GM13977 (cell line): ENCODE measurements at regions not wholly inside any gene's neighbourhood (a gene's known extent, or its start where the extent isn't known, plus 50 kb on each side); places are given as distances from the start of the nearest gene placed in this dataset.

ENCODE experiments used
- DNase-seq: peaks from one replicate; pipeline ENCODE4 v3.0.0; 2012; ENCODE audit warnings: low spot score
- in situ Hi-C: fragments of 300-500 bp; cut with MboI; formaldehyde crosslinking; loops from one replicate; pipeline ENCODE4 v1.12.0; 2022; ENCODE audit warnings: low sequenced_read_pairs, low pct_unique_long_range_greater_than_20kb, mixed read lengths, inconsistent platforms; ENCODE audit not compliant: unreplicated experiment
- TF ChIP-seq, protein P1 (sequence below): IDR thresholded peaks from 2 replicates; pipeline ENCODE4 v1.5.1; 2012; ENCODE audit warnings: mild to moderate bottlenecking, control low read depth; ENCODE audit not compliant: insufficient read depth; ENCODE audit errors: extremely low read depth, missing control alignments

DNA sequence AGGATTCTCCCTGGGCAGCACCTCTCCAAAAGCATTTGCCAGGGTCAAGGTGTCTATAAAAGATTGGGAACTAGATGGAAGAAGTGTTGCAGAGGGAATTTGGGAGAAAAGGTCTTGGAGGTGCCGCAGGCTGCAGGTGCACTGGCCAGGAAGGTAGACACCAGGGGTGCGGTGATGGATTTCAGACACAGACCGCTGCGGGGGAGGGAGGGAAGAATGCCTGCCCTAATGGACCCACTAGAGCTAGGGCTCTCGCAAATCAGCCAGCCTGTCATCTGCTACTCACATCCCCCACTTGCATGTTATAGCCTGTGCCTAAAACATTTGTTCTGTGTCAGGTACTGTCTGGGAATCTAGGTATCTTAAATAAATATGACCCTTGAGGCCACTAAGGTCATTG, 193.6 kb upstream of the SLC24A3 start:
- no peak for DNase-seq
- TF ChIP-seq, protein P1, sequence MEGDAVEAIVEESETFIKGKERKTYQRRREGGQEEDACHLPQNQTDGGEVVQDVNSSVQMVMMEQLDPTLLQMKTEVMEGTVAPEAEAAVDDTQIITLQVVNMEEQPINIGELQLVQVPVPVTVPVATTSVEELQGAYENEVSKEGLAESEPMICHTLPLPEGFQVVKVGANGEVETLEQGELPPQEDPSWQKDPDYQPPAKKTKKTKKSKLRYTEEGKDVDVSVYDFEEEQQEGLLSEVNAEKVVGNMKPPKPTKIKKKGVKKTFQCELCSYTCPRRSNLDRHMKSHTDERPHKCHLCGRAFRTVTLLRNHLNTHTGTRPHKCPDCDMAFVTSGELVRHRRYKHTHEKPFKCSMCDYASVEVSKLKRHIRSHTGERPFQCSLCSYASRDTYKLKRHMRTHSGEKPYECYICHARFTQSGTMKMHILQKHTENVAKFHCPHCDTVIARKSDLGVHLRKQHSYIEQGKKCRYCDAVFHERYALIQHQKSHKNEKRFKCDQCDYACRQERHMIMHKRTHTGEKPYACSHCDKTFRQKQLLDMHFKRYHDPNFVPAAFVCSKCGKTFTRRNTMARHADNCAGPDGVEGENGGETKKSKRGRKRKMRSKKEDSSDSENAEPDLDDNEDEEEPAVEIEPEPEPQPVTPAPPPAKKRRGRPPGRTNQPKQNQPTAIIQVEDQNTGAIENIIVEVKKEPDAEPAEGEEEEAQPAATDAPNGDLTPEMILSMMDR, result no peak
- in situ Hi-C loops, result no loop called here

DNA sequence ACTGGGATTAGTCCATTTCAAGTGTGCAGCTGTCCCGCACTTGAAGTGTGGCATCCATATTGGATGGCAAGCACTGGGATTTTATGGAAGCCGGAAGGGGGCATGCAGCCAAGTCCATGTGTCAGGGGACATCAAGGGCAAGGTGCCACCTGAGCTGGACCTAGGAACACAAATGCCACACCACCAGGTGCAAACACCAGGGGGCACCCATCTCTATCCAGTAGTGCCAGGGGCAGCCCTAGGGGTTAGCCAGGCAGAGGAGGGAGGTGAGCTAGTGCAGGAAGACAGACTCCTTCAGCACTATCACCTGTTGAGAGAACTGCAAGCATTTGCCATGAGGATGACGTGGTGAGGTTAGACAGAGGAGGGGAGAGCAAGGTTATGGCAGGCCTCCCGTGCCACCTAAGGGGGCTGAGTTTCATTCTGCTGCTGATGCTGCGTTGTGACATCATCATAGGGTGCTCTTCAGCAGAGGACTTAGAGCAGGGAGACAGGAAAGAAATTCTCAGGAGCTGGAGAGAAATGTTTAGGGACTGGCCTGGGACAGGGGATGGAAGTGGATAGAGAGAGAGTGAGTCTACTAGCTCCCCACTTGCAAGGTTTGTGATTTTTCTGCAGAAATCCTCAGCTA, 192.6 kb upstream of the SLC24A3 start:
- TF ChIP-seq, protein P1, result no peak

DNA sequence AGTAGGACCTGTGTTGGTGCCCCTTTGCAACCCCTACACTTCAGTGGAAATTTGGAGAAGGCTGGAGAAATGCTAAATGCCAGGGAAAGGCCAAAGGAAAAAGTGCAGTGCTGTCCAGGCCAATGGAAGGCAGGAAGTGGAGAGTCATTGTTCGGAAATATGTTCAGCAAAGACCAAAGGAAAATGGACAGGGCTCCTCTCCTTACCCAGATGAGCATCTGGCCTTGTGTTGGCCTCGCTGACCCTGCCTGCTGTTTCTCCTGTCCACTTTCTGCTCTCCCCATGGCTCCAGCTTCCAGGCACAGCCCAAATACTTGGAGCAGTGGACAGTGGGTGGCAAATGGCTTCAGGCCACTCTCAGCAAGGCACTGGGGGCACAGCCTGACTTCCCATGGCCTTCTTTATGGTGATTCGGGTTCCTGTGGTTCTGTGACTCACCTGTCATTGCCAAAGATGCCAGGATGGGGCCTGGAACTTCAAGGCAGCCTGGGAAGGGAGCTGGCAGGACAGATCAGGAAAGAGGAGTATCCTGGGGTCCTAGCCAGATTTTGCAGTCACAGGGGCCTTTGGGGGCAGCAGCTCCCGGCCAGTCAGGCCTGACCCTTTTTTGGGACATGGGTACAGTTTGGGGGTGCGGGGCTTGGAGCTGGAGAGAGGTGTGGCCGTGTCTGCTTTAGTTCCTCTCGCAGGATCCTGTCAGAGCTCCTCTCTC, 190.9 kb upstream of the SLC24A3 start:
- in situ Hi-C loops, result no loop called here

More for the DNA sequence above, 192.6 kb upstream of the SLC24A3 start:
- DNase-seq, result no peak
- in situ Hi-C loops, result no loop called here

DNA sequence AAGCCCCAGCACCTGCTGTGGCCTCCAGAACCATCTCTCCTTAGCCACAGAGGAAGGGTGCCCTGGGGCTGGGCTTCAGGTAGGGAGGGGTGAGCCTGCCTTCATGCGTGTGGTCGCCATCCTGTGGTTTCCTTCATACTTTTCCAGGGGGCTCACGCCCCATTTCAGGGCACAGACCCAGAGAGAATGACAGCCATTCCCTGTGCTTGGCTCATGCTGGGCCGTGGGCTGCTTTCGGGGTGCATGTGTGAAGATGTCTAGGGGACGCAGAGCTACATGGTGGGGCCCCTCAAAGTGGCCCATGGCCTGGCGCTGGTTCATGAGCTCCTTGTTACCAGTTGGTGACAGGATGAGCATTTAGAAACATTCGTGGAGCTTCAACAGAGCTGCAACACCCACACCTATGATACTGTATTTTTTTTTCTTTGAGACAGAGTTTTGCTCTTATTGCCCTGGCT, 190.3 kb upstream of the SLC24A3 start:
- TF ChIP-seq, protein P1, result no peak
- DNase-seq, result no peak
- in situ Hi-C loops, result no loop called here

More for the DNA sequence above, 190.9 kb upstream of the SLC24A3 start:
- no peak for DNase-seq
- TF ChIP-seq, protein P1, result no peak

DNA sequence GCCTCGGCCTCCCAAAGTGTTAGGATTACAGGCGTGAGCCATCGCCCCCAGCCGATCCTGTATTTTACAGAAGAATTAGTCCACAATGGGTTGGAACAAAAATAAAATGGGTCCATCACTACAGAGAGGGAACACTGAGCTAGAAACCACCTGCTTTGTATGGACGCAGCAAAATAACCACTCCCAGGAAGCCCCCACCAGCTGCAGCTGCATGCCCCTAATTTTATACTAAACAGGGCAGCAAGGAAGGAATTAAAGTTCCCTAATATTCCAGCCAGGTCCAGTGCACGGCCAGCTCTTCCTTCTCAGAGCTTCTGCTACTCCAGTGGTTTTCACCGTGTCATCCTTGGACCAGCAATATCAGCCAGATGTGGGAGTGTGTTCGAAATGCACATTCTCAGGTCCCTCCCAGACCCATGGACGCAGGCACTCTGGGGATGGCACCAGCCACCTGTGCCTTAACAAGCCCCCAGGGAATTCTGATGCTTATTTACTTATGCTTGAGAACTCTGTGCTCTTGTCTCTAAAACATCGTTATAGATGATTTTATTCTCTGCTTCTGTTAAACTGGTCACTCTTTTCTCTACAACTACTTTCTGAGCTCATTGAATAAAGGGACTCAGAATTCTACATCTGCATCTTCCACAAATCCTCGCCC, 189.5 kb upstream of the SLC24A3 start:
- TF ChIP-seq, protein P1, result no peak
- in situ Hi-C loops, result no loop called here
- DNase-seq, result no peak

DNA sequence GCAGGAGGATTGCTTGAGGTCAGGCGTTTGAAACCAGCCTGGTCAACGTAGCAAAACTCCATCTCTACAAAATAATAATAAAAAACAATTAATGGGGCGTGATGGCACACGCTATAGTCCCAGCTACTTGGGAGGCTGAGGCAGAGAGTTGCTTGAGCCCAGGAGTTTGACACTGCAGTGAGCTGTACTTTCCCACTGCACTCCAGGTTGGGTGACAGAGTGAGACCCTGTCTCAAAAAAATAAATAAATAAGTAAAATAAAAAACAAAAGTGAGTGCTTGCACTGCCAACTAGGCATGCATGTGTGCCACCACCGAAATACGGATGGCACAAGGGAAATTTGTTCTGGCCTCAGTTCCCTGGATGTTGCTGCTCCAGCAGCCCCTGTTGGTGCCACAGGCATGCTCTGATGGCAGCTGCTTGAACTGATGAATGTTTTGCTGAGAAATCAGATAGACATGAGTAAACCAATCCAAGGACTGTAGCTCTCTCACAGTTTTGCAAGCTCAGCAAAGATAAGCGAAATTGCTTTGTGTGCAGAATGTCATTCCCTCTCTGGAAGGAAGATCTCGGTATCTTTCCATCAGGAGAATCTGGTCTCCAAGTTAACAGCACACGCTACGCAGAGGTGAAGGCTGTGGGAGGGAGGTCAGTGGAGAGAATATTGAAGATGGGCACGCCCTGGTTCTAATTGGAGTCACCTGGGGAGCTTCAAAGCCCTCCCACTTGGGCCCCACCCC, 188.0 kb upstream of the SLC24A3 start:
- in situ Hi-C loops, result no loop called here

More for the DNA sequence above, 188.0 kb upstream of the SLC24A3 start:
- TF ChIP-seq, protein P1, result no peak
- no peak for DNase-seq
